ENCODE measurements at regions not wholly inside any gene's neighbourhood (a gene's known extent, or its start where the extent isn't known, plus 50 kb on each side); places are given as distances from the start of the nearest gene placed in this dataset.

DNA sequence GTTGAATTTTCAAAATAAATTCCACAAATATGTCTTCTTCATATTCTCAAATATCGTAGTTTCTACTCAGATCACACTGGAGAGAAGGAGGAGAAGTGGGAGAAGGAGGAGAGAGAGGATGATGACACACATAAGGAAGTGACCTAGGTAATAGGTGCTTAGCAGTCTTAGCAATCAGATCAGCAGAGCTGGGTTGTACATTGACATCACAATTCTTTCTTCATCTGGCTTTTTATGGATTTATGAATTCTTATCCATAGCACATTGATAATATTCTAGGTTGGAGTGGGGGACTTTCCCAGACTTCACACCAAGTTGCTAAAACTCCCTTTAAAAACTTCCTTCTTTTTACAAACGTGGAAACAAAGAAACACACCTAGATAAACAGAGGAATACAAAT lies 86.9 kb downstream of the FGF9 start:
- DNase-seq = no peak

DNA sequence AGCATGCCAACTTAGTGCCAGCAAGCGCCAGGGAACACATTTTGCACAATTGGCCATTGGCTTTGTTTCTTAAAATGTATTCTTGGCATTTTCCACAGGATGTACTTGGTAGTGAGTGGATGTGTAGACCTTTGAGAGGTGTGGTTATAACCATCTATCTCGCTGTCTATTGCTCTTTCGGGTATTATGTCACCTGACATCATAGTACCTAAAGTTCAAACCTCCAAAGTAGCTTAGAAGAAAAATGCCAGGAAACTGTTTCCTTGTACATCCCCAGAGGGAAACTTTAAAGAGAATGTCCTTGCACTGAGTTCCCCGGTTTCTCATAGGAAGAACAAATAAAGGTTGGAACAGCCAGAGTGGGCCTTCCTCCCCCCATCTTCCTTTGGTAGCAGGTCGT lies 87.6 kb downstream of the FGF9 start:
- DNase-seq = no peak

DNA sequence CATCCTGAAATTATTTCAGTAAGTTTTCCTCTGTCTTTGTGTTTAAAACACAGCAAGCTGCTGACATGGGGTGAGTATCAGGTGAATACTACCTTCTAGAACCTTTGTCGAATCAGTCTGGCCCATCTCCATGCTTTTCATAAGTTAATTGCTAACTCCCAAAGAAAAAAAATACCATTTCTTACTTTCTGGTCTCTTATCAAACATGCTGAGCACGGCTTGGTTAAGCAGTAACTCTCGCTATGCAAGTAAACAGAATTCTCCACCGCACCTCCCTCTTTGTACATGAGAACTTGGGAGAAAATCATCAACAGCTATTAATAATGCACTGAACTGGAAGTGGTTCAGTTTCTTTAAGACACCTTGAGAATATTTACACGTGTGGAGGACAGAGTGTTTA lies 88.6 kb downstream of the FGF9 start:
- DNase-seq = no peak

DNA sequence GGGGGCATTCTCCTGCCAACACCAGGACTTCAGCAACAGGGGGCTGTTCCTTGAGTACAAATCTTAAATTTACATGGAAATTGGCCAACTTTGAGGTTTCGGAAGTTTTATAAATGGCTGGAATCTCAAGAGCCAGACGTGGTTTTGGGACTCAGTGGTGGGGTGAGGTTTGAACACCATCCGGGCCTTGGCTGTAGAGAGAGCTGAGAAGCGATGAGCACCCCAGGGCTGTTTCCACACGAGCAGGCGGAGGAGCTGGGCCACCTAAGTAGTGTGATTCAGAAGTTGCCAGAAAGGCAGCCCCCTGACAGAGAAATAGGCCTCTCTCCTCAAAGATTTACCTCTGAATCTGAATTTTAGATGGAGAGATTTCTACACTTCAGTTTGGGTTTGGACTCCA lies 89.0 kb downstream of the FGF9 start:
- DNase-seq = no peak

DNA sequence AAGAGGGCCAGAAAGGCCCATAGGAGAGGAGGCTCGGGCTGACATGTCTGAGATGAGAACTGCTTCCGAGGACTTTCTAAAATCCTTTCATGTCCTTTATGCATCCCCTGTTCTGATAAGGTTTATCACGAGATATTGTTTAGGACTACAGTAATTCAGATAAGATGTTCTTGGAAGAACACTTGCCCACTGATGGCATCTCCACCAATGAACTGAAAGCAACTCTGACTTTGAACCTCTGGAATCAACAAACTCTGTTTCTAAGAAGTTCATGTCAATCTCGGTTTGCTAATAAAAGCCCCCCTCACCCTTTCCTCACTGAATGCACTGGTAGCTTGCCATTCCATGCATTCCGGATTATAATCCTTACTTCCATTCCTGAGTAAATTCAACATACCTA lies 90.9 kb downstream of the FGF9 start:
- DNase-seq = no peak

DNA sequence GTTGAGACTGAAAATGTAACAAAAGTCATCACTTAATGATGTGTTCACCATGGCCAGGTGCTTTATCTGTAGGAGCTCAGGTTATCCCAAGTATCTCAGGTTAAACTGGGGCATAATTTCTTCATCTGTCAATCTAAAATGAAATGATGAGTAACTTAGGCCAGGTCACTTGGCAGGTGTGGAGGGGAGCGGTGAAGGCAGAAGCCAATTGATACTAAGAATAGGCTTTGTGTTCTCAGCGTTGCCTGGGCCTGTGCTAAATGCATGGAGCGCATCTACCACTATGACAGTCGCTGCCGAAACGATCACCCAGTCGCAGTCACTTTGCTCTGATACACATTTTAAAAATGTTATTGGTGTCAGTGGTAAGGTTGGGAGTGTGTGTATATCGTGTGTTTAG lies 91.6 kb downstream of the FGF9 start:
- DNase-seq = no peak

DNA sequence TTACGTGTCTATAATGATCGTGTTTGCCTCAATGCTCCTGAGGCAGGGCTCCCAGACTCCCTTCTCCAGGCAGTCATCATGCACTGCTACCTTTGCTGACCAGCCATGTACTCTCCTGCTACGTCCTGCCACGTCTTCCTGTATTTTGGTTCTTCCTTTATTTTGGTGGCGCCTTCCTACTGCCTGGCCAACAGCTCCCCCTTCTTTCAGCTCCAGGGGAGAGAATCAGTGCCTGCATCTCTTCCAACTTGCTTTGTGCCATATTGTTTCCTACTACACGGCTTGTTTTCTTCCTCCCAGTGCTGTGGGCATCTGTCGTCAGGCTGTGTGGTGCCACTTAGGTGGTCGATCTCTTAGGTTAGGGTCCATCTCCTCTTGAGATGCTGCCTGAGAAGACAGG lies 96.2 kb downstream of the FGF9 start:
- DNase-seq = no peak

DNA sequence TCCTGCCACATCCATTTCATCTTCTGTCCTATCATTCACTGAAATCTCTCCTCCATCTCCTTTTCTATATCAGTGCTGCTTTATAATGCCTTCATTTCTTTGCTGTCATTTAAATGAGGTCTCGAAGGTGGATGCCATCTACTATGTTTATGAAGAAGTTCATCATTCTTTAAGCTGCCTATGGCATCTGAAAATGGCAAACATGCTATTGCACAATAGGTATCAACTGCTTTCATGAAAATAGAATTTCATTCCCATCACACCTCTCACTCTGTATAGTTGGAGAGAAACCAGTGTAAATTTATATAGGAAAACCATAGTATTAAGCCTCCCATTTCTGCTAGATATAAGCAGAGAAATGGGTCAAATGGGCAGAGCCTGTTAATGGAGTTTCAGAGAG lies 100.2 kb downstream of the FGF9 start:
- DNase-seq = no peak

DNA sequence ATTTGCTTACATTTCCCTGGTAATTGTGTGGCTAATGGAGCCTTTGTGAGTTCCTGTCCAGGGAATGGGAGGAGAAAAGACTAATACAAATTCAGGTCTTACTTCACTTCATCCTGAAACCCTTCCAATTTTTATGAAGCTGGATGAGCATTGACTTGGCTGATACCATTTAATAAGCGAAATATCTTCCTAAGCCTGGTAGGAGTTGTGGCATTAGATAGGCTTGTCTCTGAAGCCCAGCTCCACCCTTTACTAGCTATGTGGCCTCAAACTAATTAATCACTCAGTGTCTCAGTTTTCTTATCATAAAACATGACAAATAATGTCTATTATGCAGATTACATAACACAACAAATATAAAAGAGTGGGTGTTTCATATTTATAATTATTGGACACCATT lies 106.3 kb downstream of the FGF9 start:
- no peak for DNase-seq

DNA sequence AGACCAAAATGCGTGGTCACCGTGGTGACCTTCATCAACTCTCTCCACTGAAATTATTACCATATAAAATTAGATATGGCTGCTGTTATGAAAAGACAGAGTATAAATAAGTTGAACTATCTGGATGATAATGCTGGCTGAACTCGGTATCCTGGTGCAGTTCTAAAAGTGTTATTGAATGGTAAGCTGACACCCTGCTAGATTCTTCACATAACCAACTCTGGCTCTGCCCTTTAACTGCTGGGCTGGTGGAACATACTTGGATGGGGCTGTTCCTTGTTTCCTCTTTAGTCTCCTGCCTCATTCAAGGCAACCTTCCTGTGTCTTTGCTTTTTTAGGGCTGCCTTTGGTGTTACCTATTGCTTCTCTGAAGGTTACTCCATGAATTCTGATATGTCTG lies 106.9 kb downstream of the FGF9 start:
- no peak for DNase-seq

DNA sequence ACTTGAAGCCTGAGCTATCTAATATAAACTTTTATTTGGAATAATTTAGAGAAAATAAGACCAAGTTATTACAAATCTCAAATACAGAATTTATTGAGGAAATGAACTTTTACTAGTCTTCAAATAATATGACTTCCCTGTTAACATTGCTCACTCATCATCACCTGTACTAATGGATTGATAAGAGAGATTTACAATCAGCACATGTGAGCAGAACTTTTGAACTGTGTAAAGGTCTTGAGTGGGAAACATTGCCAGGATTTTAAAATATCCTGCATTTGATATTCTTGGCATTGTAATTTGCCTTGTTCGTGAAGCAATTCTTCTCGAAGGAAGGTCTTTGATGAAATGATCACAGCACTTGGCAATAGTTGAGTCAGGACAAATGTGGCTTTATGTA lies 111.9 kb downstream of the FGF9 start:
- no peak for DNase-seq

DNA sequence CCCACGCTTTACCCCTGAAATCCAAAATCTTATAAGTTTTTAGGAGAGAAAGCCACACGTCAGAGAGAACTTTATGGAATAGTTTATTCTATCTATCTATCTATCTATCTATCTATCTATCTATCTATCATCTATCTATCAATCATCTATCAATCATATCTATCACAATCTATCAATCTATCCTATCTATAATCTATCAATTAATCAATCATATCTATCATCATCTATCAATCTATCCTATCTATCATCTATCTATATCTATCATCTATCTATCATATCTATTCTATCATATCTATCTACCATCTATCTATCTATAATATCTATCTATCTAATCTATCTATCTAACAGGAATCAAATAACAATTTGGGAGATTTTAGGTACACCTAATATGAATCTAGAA lies 115.1 kb downstream of the FGF9 start:
- DNase-seq = no peak

DNA sequence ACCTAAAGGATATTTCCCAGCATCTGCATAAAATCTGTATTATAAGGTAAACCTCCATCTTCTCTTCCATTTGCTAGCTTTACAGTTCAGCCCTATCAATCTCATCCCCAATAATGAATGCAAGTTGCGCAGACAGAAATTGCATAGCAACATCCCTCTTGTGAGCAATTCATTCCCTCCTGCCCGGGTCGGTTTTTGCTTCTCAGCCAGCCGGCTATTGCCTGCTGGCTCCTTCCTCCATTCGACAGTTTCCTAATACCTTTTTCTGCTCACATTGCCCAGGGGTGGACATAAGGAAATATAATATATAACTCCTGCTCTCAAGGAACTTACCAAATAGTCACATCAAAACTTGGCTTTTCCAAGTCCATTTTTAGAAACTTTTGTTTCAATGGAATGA lies 125.2 kb downstream of the FGF9 start:
- DNase-seq = no peak

DNA sequence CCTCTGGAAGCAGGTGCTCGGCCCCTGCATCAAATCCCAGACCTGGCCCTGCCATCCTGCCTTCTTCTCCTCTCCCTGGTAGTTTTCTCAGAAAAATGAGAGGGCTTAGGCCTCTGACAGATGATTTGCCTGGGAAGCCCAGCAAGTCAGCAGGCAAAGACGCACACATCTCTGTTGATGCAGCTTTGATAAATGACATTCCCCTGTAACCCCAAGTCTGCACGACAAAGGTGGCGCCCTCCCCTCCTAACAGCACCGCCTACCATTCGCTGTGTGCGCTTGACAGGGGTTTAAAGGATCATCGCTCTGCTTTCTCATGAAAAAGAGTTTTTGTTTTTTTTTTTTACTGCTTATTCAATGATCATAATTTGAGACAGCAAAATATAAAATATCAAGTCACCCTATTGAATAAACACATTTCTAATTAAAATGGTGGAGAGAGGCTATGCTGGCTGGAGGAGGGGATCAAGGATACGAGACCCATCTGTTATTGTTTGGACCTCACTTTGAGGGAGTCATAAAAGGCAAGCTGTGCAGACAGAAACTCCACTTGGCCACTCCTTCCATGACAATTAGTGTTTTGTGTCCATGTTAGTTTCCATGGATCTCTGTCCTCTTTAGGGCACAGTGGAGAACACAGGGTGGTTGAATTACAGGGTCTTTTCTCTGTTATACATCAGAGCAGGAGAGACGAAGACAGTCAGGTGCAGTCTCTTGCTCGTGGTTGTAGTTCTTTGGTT lies 126.1 kb downstream of the FGF9 start:
- no peak for DNase-seq

DNA sequence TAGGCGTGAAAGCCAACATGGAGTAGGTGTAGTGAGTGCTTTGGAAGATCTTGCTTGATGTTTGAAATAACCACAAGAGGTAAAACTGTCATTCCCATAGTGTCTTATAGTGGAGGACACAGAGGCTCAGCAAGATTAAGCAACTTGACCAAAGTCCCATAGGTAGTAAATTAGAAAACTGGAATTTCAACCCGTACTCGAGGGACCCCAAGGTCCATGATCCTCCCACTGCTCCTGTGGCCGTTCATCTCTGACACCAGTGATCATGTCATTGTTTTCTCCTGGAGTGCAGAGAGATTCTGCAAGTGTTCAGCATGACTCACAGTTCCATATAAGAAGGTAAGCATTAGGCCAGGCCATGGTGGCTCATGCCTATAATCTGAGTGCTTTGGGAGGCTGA lies 126.9 kb downstream of the FGF9 start:
- DNase-seq = no peak

DNA sequence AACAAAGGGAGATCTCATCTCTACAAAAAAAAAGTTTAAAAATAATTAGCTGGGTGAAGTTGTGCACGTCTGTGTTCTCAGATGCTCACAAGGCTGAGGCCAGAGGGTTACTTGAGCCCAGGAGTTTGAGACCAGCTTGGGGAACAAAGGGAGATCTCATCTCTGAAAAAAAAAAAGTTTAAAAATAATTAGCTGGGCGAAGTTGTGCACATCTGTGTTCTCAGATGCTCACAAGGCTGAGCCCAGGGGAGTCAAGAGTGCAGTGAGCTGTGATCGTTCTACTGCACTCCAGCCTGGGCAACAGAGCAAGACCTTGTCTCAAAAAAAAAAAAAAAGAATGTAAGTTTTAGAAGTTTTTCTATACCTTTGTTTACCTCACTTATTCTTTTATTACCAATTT lies 127.3 kb downstream of the FGF9 start:
- DNase-seq = no peak

DNA sequence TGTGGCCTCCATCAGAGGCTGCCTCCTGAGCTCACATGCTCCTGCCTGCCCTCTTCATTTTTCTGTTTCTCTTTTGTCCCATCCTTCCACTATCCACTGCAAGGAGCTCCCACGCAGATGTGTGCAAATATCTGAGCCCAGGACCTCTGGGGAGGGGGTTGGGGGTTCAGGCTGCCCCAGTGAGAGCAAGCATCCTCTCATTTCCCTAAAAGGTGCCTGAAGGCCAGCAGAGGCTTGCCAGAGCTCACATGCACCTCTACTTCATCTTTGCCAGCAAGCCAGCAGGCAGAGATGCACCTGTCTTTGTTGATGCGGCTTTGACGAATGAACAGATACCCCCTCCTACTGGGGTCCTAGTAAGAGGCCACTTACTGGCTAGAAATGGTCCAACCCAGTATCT lies 128.8 kb downstream of the FGF9 start:
- no peak for DNase-seq

DNA sequence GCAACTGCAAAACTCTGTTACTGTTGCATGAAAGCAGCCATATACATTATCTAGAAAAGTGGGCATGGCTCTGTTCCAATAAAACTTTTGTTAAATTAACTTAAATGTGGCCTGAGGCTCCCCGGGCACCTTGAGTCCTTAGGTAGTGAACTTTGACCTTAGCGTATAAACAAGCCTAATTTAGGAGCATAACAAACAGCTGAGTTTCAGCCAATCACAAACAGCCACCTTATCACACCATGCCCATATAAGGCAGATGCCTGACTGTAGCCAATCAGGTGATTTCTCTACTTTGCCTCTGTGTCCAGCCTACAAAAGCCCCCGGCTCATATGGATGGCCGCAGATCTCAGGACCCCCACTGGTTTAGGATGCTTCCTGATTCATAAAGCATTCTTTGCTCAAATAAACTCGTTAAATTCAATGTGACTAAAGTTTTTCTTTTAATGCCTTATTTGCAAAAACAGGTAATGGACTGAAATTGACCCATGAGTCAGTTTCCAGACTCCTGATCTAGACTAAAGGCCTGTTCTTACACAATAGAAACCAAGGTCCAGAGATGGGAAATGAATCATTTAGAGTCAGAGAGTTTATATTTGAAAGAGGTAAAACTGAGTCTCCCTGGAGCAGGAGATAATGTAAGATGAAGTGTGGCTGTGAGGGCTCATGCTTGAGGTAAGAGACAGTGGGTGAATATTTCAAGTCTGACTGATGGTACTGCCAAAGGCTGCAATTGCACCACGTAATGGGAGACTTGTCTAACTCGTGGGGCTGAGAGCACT lies 130.2 kb downstream of the FGF9 start:
- no peak for DNase-seq

DNA sequence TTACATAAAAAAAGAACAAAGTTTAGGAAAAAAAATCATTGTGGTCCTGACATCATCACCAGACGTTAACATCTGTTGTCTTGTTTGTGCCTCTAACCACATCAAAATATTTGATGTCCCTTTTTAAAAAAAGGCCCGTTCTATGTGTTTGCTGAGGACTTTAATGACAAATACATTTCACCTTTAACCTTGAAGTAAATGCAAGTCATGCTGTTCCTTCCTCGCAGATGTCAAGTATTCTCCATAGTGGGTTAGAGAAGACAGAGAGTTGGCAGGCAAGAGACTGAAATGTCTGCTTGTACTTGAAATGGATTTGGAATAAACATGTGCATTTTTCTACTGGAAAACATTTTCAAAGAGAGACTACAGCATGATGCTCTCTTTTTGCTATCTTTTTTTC lies 134.9 kb downstream of the FGF9 start:
- no peak for DNase-seq

DNA sequence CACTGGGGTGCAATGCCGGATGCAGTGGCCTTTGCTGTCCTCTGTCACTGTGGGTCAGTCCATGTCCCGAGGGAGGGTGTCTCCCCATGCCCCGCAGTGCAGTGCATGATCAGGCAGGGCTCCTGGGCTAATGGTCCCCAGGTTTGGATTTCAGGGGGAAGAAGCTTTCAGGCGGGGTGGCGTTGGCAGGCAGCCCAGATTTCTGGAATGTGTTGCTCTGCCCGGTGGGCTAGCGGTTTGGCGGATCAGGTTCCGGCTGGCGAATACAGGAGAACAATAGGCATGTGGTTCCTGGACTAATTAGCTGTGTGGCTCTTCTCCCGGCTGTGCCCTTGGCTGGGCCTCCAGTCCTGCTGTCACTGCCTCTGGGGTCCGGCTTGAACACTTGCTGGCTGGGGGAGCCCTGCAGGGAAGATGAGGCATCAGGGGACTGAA lies 141.3 kb downstream of the FGF9 start:
- DNase-seq = no peak

DNA sequence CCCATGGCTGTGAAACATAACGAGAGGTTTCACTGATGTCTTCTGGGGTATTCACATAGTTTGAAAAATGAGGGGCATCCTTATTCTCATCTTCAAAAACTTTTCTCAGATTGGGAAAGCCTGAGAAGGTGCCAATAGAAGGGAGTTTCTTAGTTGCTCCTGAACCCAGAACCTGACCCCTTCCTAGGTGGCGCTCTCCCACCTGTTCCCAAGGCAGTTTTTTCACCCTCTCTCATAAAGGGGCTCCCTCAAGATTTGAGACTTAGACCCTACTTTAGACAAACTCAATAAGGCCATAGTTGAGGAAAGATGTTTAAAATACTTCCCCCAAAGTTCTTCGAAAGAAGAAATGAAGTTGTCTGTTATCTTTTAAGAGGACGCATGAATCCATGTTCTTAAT lies 142.2 kb downstream of the FGF9 start:
- no peak for DNase-seq

DNA sequence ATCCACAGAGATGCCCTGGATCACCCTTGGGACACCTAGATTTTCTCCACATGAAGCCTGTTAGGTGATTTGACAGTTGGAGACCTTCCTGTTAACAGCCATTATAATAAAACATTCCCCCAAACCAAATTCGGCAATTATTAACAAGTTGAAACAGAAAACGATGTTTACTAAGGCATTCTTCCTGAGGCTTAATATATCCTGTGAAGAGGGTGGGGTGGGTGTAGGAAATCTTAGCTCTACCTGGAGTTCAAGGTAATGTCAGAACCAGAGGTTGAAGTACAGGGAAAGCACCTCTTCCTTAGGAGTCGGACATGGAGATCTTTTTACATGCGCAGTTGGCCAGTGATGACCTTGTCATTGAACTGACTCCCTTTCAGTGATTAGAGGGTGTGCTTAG lies 143.0 kb downstream of the FGF9 start:
- no peak for DNase-seq

DNA sequence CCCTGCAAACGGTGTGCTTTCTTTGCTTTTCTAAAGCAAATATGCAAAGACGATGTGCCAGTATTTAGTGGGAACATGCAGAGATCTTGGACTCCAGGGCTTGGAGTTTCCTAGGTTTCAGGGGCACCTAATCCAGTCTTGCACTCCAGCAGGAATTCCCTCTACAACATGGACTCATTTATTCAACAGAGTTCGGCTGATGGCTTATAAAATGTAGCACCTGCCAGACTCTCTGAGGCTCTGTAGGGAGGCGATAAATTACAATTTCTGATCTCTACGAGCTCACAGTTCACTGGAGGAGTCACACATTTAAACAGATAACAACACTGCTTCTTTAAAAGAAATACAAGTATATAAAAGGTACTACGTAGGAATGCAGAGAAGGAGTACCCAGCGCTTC lies 143.7 kb downstream of the FGF9 start:
- no peak for DNase-seq

DNA sequence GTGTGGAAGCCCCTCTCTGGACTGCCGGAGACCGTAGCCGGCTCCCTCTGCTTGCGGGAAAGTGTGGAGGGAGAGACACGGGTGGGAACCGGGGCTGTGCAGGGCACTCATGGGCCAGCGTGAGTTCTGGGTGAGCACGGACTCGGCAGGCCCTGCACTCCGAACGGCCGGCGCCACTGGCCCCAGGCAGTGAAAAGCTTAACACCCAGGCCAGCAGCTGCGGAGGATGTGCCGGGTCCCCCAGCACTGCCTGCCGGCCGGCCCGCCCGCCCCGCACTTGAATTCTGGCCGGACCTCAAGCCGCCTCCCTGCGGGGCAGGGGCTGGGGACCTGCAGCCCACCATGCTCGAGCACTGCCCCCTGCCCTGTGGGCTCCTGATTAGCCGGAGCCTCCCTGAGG lies 147.0 kb downstream of the FGF9 start:
- no peak for DNase-seq

DNA sequence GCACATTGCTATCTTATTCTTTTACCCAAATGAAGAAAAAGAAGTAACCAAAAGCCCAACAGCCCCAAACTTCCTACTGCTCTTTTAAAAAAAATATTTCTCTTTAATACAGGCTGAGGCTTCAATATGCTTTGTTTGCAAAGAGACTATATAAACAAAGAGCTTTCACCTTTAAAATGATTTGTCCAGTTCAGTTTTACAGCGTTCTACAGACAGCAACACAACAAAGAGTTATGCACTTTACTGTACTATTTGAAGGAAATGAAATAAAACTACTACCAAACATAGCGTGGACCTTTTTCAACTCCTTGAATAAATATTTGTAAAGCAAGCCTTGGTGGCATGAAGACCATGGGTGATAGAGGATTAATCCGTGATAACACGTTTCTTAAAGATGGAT lies 151.2 kb downstream of the FGF9 start:
- DNase-seq = no peak

Data from Kasumi-1 (cell line).